Natural killer cell (primary cell): ENCODE measurements at regions not wholly inside any gene's neighbourhood (a gene's known extent, or its start where the extent isn't known, plus 50 kb on each side); places are given as distances from the start of the nearest gene placed in this dataset.

Source experiments
- ATAC-seq, 3 donors: fragments of 150-1000 bp in 2 of 3; fragments of 200-7000 bp in 1 of 3; cut with Tn5 transposase; 1 replicate in 1 of 3; 2 replicates in 2 of 3; pipeline ENCODE4 v1.10.0; 2021; ENCODE audit warnings: mild to moderate bottlenecking in 2 of 3, moderate library complexity in 2 of 3
- DNase-seq, 2 donors: peaks; one replicate each; pipeline versions ENCODE4 v3.0.0 to v3.0.0-alpha.2; 2013 to 2021; ENCODE audit warnings: mixed read lengths in 1 of 2
- H3K27ac ChIP-seq: one replicate; pipeline ENCODE4 v1.5.1; 2013; ENCODE audit warnings: mild to moderate bottlenecking, low read length
- H3K27me3 ChIP-seq: one replicate; pipeline ENCODE4 v1.6.1; 2013; ENCODE audit warnings: low read length; ENCODE audit not compliant: control insufficient read depth, insufficient read depth
- H3K36me3 ChIP-seq: one replicate; pipeline ENCODE4 v1.6.1; 2013; ENCODE audit warnings: low read length; ENCODE audit not compliant: control insufficient read depth, insufficient read depth
- H3K4me1 ChIP-seq: one replicate; pipeline ENCODE4 v1.6.1; 2013; ENCODE audit warnings: low read length; ENCODE audit not compliant: control insufficient read depth, insufficient read depth
- H3K4me3 ChIP-seq: one replicate; pipeline ENCODE4 v1.5.1; 2013; ENCODE audit warnings: low read length
- H3K9me3 ChIP-seq: one replicate; pipeline ENCODE4 v1.6.1; 2013; ENCODE audit warnings: low read length; ENCODE audit not compliant: control insufficient read depth, insufficient read depth
- H3K27ac Mint-ChIP-seq, 2 donors: one replicate each; pipeline ENCODE4 v1.8.0; 2022; ENCODE audit warnings: mild to moderate bottlenecking in 2 of 2, mixed read lengths in 2 of 2, moderate library complexity in 1 of 2
- H3K27me3 Mint-ChIP-seq, 2 donors: one replicate each; pipeline ENCODE4 v1.8.0; 2022; ENCODE audit warnings: low read depth in 2 of 2, mixed read lengths in 2 of 2
- H3K36me3 Mint-ChIP-seq: one replicate; pipeline ENCODE4 v1.8.0; 2022; ENCODE audit warnings: mixed read lengths
- H3K4me1 Mint-ChIP-seq, 2 donors: one replicate each; pipeline ENCODE4 v1.8.0; 2022; ENCODE audit warnings: mixed read lengths in 2 of 2
- H3K4me3 Mint-ChIP-seq: one replicate; pipeline ENCODE4 v1.8.0; 2022; ENCODE audit warnings: mild to moderate bottlenecking, moderate library complexity, mixed read lengths
- H3K9me3 Mint-ChIP-seq, 2 donors: one replicate each; pipeline ENCODE4 v1.8.0; 2022; ENCODE audit warnings: mixed read lengths in 2 of 2
- CTCF ChIP-seq: fragments of 200-600 bp; IDR thresholded peaks from one replicate; pipeline ENCODE4 v1.8.0; 2022; ENCODE audit warnings: antibody characterized with exemption
- WGBS: methylation state at CpG from one replicate; pipeline ENCODE4 v1.1.7; 2013; ENCODE audit warnings: missing lambda C conversion rate; ENCODE audit not compliant: insufficient coverage; 5-methylcytosine and 5-hydroxymethylcytosine counted together
- intact Hi-C: fragments of 100-400 bp; cut with micrococcal nuclease; formaldehyde crosslinking; loops from one replicate; pipeline ENCODE4 v1.14.2; 2022

- Histone ChIP-seq H3K36me3 (no peaks in the 10 kb centered on the region), H3K9me3 (no peaks in the 10 kb centered on the region), H3K4me3 (no peak overlapping the region), H3K27ac (peak overlapping the region; percentile 57), H3K4me1 (peaks cover 25% of the 10 kb centered on the region), H3K27me3 (no peaks in the 10 kb centered on the region)
- ATAC-seq (peak; percentile 61 to 74 (median 64)), DNase-seq (peak in 1 of 2 donors; percentile 32)
- WGBS = 62% methylated on average over 13 of the region's 14 CpGs
- Mint-ChIP-seq H3K27me3 (no peaks in the 10 kb centered on the region), H3K36me3 (no peaks in the 10 kb centered on the region), H3K4me1 (peaks cover 84% of the 10 kb centered on the region in 2 donors), H3K4me3 (peak overlapping the region; percentile 58), H3K27ac (peak overlapping the region; percentile 85 to 88), H3K9me3 (no peaks in the 10 kb centered on the region)
- no peak for TF ChIP-seq CTCF
- intact Hi-C loops = loop anchor here (5.0 kb wide), 1 partner anchor 77 kb away; no protein-coding TSS in a partner anchor
These were observed 374.4 kb downstream of the UTRN start for GRCh38 chr6:144659202-144660182.

- Histone ChIP-seq H3K27me3 (no peaks in the 10 kb centered on the region), H3K36me3 (no peaks in the 10 kb centered on the region), H3K4me1 (peaks cover 23% of the 10 kb centered on the region), H3K9me3 (no peaks in the 10 kb centered on the region), H3K4me3 (no peak overlapping the region), H3K27ac (no peak overlapping the region)
- no peaks in the 10 kb centered on the region for H3K36me3 Mint-ChIP-seq
- no peaks in the 10 kb centered on the region for H3K9me3 Mint-ChIP-seq
- ATAC-seq (no peak), DNase-seq (no peak)
- H3K27ac Mint-ChIP-seq = peak overlapping the region; percentile 85 to 88
- no peak for TF ChIP-seq CTCF
- peak overlapping the region; percentile 69 for H3K4me3 Mint-ChIP-seq
- peaks cover 86 to 87% of the 10 kb centered on the region in 2 donors for H3K4me1 Mint-ChIP-seq
- intact Hi-C loops = no loop called here
- no peaks in the 10 kb centered on the region for H3K27me3 Mint-ChIP-seq
- 84% methylated on average over 7 of the region's 7 CpGs for WGBS
These were observed 375.5 kb downstream of the UTRN start for GRCh38 chr6:144660561-144661115.

- peak overlapping the region; percentile 21 for H3K4me3 Mint-ChIP-seq
- H3K4me1 ChIP-seq = peaks cover 23% of the 10 kb centered on the region
- TF ChIP-seq CTCF = no peak
- H3K4me1 Mint-ChIP-seq = peaks cover 86 to 87% of the 10 kb centered on the region in 2 donors
- 92% methylated on average over 8 of the region's 8 CpGs for WGBS
- no peaks in the 10 kb centered on the region for H3K27me3 Mint-ChIP-seq
- no peaks in the 10 kb centered on the region for H3K27me3 ChIP-seq
- no peaks in the 10 kb centered on the region for H3K9me3 ChIP-seq
- intact Hi-C loops = no loop called here
- H3K9me3 Mint-ChIP-seq = no peaks in the 10 kb centered on the region
- peak overlapping the region; percentile 85 to 88 for H3K27ac Mint-ChIP-seq
- no peak overlapping the region for H3K4me3 ChIP-seq
- no peaks in the 10 kb centered on the region for H3K36me3 ChIP-seq
- no peaks in the 10 kb centered on the region for H3K36me3 Mint-ChIP-seq
- ATAC-seq (no peak), DNase-seq (no peak)
- H3K27ac ChIP-seq = no peak overlapping the region
These were observed 376.1 kb downstream of the UTRN start for GRCh38 chr6:144661116-144661806.
